ENCODE measurements at regions not wholly inside any gene's neighbourhood (a gene's known extent, or its start where the extent isn't known, plus 50 kb on each side); places are given as distances from the start of the nearest gene placed in this dataset.

GRCh38 chr5:44868541-44868940 lies 59.8 kb downstream of the MRPS30 start:
- DNase-seq: peak; percentile 40

GRCh38 chr5:44869928-44870327 lies 61.2 kb downstream of the MRPS30 start:
- DNase-seq: no peak

DNA sequence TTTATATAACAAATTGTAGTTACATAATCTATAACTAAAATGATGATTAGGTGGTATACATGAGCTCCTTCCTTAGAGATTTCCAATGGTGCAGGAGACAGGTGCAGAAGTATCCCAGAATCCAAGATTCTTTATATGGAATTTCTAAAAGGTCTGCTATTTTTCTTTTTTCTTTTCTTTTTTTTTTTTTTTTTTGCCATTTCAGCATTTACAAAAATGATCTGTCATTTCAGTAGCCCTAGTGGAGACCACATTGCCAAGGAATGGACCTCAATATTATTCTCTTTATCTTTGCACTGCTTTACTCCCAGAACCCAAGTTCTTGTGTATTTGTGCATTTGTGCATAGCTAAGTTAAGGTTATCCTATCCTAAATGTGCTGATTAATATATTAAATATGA lies 61.7 kb downstream of the MRPS30 start:
- DNase-seq: no peak

GRCh38 chr5:44871401-44871800 lies 62.7 kb downstream of the MRPS30 start:
- no peak for DNase-seq

- peak; percentile 75 for DNase-seq
These were observed 67.2 kb downstream of the MRPS30 start for GRCh38 chr5:44875661-44876605.

GRCh38 chr5:44881266-44881665 lies 72.5 kb downstream of the MRPS30 start:
- no peak for DNase-seq

DNA sequence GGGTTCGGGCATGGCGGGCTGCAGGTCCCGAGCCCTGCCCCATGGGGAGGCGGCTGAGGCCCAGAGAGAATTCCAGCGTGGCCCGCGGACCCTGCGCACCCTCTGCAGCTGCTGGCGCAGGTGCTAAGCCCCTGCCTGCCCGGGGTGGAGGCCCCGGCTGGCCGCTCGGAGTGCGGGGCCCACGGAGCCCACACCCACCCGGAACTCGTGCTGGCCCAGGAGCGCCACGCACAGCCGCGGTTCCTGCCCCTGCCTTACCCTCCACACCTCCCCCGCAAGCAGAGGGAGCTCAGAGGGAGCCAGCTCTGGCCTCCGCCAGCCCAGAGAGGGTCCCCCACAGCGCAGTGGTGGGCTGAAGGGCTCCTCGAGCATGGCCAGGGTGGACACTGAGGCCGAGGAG lies 75.3 kb downstream of the MRPS30 start:
- DNase-seq: no peak

DNA sequence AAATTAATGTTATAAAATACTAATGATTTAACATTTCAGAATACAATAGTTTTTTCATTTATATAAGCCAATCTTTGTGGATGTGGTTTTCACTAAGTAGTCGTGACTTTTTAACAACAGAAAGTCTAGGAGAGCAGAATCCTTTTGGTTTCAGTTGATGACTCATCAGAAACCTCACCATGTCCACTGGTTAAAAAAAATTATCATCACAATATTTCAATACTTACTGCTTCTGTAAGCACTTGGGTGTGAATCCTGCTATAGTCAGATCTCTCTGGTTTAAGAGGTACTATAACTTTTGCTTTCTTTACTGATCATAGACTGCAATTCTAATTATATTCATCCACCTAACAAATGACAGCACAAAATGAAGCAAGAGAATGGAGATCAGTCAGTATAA lies 77.2 kb downstream of the MRPS30 start:
- peak; percentile 76 for DNase-seq

DNA sequence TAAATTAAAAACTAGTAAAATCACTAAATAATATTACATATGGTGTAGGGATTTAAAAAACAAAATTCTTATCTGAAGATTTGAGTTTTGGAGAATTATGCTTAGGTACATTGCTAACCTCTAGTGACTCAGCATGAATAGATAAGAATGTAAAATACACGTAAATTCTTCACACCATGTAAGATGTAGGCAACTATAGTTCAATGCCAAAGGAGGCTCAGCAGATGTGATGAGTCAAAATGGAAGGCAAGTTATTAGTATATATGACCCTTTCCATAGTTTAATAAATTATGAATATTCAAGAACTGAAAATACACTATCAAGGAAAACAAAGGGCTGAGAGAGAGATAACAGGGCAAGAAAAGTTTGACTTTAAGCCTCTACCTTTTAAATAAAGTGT lies 79.0 kb downstream of the MRPS30 start:
- DNase-seq: no peak

DNA sequence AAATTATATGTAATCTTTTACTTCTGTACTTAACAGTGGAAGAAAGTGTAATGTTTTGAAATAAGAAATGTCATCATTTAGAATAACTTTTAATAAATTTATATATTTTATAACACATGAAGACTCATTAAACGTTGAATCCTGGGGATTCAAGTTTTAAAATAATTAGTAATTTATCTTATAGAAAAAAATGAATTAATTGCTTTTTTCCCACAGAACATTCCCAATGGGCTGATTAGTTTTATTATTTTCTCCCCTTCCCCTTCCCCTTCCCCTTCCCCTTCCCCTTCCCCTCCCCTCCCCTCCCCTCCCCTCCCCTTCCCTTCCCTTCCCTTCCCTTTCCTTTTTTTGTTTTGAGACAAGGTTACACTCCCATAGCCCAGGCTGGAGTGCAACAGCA lies 79.7 kb downstream of the MRPS30 start:
- no peak for DNase-seq

DNA sequence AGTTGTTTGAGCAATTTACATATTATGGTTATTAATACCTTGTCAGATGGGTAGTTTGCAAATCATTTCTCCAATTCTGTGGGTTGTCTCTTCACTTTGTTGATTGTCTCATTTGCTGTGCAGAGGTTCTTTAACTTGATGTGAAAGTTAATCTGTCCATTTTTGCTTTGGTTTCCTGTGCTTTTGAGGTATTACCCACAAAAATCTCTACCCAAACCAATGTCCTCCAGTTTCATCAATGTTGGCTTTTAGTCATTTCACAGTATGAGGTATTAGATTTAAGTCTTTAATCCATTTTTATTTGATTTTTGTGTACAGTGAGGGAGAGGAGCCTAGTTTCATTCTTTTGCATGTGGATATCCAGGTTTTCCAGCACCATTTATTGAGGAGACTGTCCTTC lies 82.4 kb downstream of the MRPS30 start:
- no peak for DNase-seq

GRCh38 chr5:44900273-44900954 lies 91.7 kb downstream of the MRPS30 start:
- DNase-seq: no peak

DNA sequence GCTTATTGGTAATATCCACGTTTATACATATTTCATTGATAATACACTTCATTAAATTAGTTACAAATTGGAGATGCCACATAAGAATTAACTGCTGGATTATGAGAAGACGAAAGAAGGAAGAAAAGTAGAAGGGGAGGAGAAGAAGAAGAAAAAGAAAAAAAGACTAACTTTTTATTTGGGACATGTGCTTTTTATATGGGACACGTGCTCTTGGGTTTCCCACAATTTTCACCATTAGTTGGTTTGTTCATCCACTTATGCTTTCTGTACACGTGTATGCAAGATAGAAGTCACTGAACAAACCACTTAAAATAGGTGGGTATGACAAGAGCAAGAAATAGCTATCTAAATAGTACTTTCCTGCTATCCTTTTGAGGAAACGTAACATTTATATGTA lies 98.6 kb downstream of the MRPS30 start:
- no peak for DNase-seq

- no peak for DNase-seq
These were observed 100.3 kb downstream of the MRPS30 start for GRCh38 chr5:44909004-44909403.

DNA sequence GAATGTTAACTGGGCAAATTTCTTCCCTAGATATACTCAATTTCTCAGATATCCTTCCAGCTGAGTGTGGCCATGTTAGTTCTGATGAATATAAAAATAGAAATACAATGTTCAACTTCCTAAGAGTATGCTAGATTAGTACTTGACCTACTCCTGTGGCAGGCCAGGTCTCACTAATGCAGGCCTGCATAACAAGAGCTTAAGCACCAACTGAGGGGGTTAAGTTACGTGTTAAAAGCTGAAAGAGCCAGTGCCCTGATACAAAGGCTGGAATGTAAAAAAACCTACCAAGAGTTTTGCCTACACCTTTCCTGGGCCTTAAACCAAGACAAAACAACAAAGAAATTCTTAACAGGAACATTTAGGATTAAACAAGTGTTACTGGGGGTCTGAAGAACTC lies 102.8 kb downstream of the MRPS30 start:
- DNase-seq: no peak

GRCh38 chr5:44914221-44914620 lies 105.5 kb downstream of the MRPS30 start:
- no peak for DNase-seq

DNA sequence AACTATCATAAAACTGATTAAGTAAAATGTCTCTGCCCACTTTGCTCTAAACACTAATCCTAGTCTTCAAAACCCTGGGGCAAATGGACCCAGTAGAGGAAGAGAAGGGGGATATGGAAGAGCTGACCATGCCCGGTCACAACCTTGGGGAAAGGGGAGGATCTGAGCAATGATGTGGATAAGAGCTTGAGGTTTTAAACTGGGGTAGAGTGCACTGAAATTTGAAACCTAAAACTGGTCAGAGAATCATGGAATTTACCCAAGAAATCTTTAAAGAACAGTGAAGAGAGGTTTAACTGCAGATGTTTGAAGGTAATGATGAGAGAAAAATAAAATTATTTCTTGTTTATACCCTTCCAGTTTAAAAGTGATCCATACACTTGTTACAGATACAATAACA lies 110.8 kb downstream of the MRPS30 start:
- no peak for DNase-seq

GRCh38 chr5:44927115-44927733 lies 118.5 kb downstream of the MRPS30 start:
- DNase-seq: no peak

- DNase-seq: peak; percentile 35
These were observed 124.3 kb downstream of the MRPS30 start for GRCh38 chr5:44932922-44933585.

DNA sequence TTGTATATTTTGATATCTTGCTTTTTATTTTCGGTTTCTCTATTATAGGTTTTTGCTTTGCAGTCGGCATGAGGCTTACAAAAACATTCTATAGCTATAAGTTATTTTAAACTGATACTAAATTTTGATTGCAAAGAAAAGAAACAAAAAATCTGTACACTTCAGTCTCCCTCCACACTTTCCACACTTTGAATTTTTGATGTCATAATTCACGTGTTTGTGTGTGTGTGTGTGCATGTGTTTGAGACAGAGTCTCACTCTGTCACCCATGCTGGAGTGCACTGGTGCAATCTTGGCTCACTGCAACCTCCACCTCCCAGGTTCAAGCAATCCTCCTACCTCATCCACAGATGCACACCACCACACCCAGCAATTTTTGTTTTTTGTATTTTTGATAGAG lies 124.9 kb downstream of the MRPS30 start:
- no peak for DNase-seq

DNA sequence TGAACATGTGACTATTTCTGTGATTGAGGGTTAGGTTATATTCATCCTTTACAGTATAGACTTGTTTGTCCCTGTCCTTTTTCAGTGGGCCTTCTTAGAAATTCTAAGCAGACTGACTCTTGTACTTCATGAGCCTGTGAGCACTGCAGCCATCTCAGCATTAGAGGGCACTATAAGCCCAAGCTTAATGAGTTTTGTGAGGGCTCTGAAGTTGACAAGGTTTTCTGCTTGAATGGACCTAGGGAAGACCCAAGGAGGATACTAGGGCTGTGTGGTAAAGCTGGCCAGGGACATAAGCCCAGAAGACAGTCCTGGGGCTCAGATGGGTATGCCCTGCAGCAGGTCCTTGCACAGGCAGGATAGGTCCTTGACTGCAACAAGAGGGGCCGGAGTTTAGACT lies 126.5 kb downstream of the MRPS30 start:
- DNase-seq: peak; percentile 52

DNA sequence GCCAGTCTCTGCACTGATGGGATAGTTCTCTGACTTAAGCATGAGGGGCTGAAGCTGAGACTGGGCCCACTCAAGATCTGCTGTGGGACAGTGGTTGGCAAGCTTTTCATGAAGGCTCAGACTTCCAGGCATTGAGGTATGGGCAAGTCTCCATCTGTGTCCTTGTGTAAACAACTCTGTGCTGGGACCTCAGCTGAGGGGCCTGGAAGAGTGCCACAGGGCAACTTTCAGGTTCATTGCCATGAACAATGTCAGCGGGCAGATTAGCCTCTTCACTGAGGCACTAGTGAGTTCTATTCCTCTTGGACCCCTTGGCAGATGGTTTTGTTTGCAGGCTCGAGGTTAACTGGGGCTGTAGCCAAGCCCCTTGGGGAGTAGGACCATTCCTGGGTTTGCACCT lies 127.1 kb downstream of the MRPS30 start:
- DNase-seq: peak; percentile 62

DNA sequence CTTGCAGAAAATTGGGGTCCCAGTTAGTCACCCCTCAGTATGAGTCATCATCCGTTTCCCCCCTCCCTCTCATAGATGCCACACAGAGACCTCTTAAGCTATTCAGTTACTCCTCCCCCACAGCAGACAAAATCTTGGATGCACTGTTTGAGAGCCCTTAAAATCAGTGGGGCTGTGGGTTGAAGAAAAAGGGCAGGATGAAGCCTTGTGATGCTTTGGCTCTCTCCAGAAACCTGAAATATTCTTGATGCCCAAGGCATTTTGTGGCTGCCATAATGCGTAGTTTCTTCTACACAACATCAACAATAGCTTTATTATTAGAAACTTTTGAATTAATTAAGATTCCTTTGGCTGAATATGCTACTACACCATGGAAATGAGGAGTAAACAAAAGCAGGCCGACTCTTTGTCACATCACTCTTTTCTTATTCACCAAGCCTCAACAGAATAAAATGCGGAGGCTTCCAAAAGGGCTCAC lies 133.8 kb downstream of the MRPS30 start:
- DNase-seq: no peak
